Activated CD8-positive, alpha-beta memory T cell treated with anti-CD3 and anti-CD28 coated beads for 36 hours (primary cell): ENCODE measurements at regions not wholly inside any gene's neighbourhood (a gene's known extent, or its start where the extent isn't known, plus 50 kb on each side); places are given as distances from the start of the nearest gene placed in this dataset.

Source experiments
- CTCF ChIA-PET: fragments of 350-600 bp; sonication (Branson Sonifier 250); formaldehyde crosslinking; loops from one replicate; lab custom pipeline; 2021; ENCODE audit warnings: antibody characterized with exemption; lab: Charles Lee
- POLR2A ChIA-PET: fragments of 350-600 bp; sonication (Branson Sonifier 250); formaldehyde crosslinking; loops from one replicate; lab custom pipeline; 2021; ENCODE audit warnings: antibody characterized with exemption; lab: Charles Lee

DNA sequence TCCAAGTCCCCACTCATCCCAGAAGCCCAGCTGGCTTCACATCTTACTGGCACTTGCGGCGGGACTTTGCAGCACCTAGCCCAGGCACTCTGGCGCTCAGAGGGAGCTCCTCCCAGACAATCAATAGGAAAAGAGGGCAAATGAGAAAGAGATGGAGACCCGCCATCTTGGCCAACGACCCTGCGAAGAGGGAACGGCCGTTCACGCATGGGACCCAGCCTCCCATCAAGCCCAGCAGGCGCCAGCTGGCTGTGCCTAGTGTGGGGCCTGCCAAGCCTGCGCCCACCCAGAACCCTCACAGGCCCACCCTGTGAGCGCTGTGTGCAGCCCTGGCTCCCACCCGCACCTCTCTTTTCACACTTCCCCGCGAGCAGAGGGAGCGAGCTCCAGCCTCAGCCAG, 317.8 kb upstream of the SPRY2 start:
- ChIA-PET POLR2A (no interaction called here), CTCF (no interaction called here)

GRCh38 chr13:80656512-80656904, 315.6 kb upstream of the SPRY2 start:
- POLR2A ChIA-PET: no interaction called here
- CTCF ChIA-PET: no interaction called here

GRCh38 chr13:80655778-80656511, 315.0 kb upstream of the SPRY2 start:
- POLR2A ChIA-PET: no interaction called here
- CTCF ChIA-PET: no interaction called here

- POLR2A ChIA-PET: no interaction called here
Observed at GRCh38 chr13:80654638-80655249, 313.8 kb upstream of the SPRY2 start.

DNA sequence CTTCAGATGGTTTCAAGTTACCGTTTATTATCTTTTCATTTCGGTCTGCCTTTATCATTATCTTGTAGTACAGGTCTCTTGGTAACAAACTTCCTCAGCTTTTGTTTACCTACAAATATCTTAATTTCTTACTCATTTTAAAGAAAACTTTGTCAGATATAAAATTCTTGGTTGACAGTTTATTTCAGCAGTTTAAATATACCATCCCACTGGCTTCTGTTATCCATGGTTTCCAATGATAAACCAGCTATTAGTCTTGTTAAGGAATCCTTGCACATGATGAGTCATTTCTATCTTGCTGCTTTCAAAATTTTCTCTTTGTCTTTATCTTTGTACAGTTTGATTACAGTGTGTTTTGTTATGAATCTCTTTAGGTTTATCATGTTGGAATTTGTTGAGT, 308.3 kb upstream of the SPRY2 start:
- CTCF ChIA-PET: no interaction called here
- POLR2A ChIA-PET: no interaction called here

More at GRCh38 chr13:80654638-80655249, 313.8 kb upstream of the SPRY2 start:
- CTCF ChIA-PET: no interaction called here

- POLR2A ChIA-PET: no interaction called here
- CTCF ChIA-PET: no interaction called here
Observed at GRCh38 chr13:80642641-80643040, 301.7 kb upstream of the SPRY2 start.

GRCh38 chr13:80633251-80633650, 292.3 kb upstream of the SPRY2 start:
- CTCF ChIA-PET: no interaction called here

GRCh38 chr13:80630685-80631121, 289.8 kb upstream of the SPRY2 start:
- CTCF ChIA-PET: no interaction called here
- POLR2A ChIA-PET: no interaction called here

More at GRCh38 chr13:80633251-80633650, 292.3 kb upstream of the SPRY2 start:
- POLR2A ChIA-PET: no interaction called here

GRCh38 chr13:80618781-80619180, 277.9 kb upstream of the SPRY2 start:
- CTCF ChIA-PET: no interaction called here
- POLR2A ChIA-PET: no interaction called here

GRCh38 chr13:80612804-80613203, 271.9 kb upstream of the SPRY2 start:
- ChIA-PET CTCF (no interaction called here), POLR2A (no interaction called here)

DNA sequence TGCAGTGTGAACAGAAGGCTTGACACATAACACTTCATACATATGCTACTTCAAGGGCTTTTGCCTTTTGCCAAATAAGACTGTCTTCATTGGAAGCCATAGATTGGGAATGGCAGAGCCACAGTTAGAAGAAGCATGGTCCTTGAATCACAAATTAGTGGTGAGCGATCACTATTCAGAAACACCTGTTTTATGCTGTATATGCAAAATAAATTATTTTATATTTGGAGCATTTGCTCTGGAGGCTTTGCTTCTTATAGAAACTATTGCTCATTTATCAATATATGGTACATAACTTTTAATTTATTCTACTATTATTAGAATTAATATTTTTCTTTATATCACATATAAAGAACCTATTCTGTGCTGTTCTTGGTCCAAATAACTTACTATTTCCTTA, 270.4 kb upstream of the SPRY2 start:
- ChIA-PET POLR2A (no interaction called here), CTCF (no interaction called here)

GRCh38 chr13:80605716-80606115, 264.8 kb upstream of the SPRY2 start:
- POLR2A ChIA-PET: no interaction called here
- CTCF ChIA-PET: no interaction called here

GRCh38 chr13:80605011-80605410, 264.1 kb upstream of the SPRY2 start:
- CTCF ChIA-PET: no interaction called here

DNA sequence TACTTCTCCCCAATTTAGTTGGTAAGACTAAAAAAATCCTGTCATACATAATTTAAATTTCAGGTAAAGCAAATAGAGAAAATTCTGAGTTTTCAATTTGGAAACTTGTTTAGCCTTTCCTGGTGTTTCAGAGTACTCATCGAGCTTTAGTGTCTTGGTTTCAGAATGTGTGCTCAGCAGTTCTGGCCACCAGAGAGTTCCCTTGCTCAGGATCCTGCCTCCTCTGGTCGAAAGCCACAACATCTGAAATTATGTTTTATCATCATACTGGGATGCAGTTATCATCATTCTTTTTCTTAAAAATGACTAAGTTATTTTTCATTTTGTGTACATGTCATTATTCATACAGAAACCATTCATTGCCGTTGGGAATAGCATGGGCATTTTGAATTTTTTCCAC, 263.2 kb upstream of the SPRY2 start:
- CTCF ChIA-PET: no interaction called here
- POLR2A ChIA-PET: no interaction called here

More at GRCh38 chr13:80605011-80605410, 264.1 kb upstream of the SPRY2 start:
- POLR2A ChIA-PET: no interaction called here

DNA sequence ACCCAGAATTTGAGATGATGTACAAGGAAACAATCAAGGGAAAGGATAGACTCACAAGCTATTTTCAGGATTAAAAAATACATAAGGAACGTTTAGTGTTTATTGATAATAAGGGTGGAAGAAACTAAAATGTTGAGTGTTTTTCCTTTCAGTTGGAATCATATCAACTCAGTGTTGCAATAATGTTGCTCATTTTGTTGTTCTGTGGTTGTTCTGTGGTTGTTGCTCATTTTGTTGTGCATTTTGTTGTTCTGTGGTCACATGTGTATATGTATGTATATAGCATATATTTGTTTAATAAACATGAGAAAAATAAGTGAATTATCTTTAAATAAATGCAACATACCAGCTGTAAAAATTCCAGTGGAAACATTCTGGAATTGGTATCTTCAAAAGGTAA, 262.4 kb upstream of the SPRY2 start:
- ChIA-PET POLR2A (no interaction called here), CTCF (no interaction called here)

- ChIA-PET CTCF (no interaction called here), POLR2A (no interaction called here)
Observed at GRCh38 chr13:80599765-80600164, 258.8 kb upstream of the SPRY2 start.

DNA sequence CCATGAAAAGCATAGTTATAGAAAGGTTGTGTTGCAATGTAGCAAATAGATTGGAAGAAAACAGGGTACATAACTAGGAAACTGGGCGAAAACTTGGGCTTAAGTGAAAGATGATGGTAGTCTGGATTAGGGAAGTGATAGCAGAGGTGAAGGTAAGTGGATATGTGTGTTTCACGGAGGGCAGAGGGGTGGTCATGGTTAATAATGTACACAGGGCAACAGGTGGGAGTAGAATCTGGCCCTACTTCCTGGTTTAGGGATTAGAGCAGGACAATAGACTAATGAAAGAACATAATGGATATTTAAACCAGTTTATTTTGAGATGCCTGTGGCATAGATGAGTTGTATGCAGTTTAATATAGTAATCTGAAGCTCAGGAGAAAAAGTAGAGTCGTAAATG, 257.3 kb upstream of the SPRY2 start:
- ChIA-PET POLR2A (no interaction called here), CTCF (no interaction called here)

DNA sequence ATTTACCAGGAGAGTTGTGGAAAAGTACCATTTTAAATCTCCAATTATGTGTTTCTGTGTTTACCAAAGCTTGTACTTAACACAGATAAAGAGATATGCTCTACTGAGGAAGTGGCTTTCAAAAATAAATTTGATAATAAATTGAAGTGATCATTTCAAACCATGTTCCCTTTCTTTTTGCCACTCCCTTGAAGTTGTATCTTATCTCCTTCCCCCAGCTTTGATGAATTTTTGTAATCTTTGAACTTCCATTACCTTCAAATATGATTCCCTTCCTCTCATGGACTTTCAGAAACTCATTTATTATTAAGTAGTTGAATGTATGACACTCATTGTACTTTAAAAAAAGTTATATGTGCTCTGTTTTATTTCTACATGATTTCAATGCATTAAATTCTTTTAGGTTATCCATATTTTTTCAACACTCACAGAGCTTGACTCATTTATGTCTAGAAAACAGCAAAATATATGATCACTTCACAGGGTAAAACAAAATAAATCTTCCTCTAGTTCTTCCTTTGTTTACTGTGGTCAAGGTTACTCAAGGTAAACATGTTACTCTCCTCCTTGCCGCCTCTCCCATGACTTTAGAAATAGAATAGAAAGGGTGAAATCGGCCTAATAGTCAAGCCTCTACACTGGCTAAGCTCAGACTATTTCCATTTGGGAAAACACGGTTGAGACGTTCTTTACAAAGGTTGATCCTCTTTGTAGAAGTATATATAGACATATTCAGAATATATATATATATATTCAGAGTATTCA, 251.2 kb upstream of the SPRY2 start:
- ChIA-PET CTCF (no interaction called here), POLR2A (no interaction called here)

GRCh38 chr13:80590551-80590950, 249.6 kb upstream of the SPRY2 start:
- ChIA-PET POLR2A (no interaction called here), CTCF (no interaction called here)

GRCh38 chr13:80586356-80586755, 245.4 kb upstream of the SPRY2 start:
- CTCF ChIA-PET: no interaction called here
- POLR2A ChIA-PET: no interaction called here

DNA sequence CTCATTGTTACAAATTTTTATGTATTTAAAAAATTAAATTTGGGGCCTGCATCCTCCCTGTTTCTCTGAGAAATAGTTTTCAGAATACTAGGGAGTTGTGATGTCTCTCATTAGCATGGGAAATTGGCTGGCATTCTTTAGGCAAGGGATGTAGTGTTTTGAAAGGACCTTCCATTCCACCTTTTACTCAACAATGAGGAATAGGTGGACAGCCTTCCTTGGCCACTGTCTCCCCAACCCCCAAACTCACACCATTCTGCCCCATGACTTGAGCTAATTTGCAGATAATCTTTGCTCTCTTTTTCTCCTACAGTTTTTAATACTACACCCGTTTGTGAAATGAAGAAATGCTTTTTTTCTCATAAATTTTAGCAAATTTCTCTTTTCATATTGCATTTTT, 244.6 kb upstream of the SPRY2 start:
- POLR2A ChIA-PET: no interaction called here
- CTCF ChIA-PET: no interaction called here
